IgD-negative memory B cell (primary cell): ENCODE measurements at regions not wholly inside any gene's neighbourhood (a gene's known extent, or its start where the extent isn't known, plus 50 kb on each side); places are given as distances from the start of the nearest gene placed in this dataset.
"Not testable (repeated sequence)": the region's sequence is repeated elsewhere in the genome, so short reads cannot be mapped to it uniquely, and the experiment has no call there.

Experiments
- H3K27ac Mint-ChIP-seq, 3 donors: one replicate each; pipeline ENCODE4 v1.8.0; 2020 to 2022; ENCODE audit warnings: mild to moderate bottlenecking in 3 of 3, mixed read lengths in 3 of 3, moderate library complexity in 1 of 3
- H3K27me3 Mint-ChIP-seq: one replicate; pipeline ENCODE4 v1.8.0; 2021; ENCODE audit warnings: mixed read lengths
- H3K36me3 Mint-ChIP-seq: one replicate; pipeline ENCODE4 v1.8.0; 2020; ENCODE audit warnings: mild to moderate bottlenecking, mixed read lengths
- H3K4me1 Mint-ChIP-seq, 3 donors: one replicate each; pipeline ENCODE4 v1.8.0; 2020 to 2022; ENCODE audit warnings: mixed read lengths in 3 of 3, mild to moderate bottlenecking in 1 of 3
- H3K4me3 Mint-ChIP-seq, 4 donors: one replicate each; pipeline ENCODE4 v1.8.0; 2020 to 2022; ENCODE audit warnings: mild to moderate bottlenecking in 4 of 4, mixed read lengths in 4 of 4, moderate library complexity in 3 of 4
- H3K9me3 Mint-ChIP-seq, 3 donors: one replicate each; pipeline ENCODE4 v1.8.0; 2020 to 2021; ENCODE audit warnings: mixed read lengths in 3 of 3, mild to moderate bottlenecking in 1 of 3

DNA sequence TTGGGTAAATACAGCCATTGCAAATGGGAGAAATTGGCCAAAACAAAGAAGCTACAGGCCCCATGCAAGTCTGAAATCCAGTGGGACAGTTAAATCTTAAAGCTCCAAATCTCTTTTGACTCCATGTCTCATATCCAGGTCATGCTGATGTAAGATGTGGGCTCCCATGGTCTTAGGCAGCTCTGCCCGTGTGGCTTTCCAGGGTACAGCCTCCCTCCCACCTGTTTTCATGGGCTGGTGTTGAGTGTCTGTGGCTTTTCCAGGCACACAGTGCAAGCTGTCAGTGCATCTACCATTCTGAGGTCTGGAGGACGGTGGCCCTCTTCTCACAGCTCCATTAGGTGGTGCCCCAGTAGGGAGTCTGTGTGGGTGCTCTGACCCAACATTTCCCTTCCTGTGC lies 53.4 kb upstream of the FIBIN start:
- not testable (repeated sequence) for H3K4me1 Mint-ChIP-seq, H3K4me3 Mint-ChIP-seq, H3K27ac Mint-ChIP-seq, H3K27me3 Mint-ChIP-seq, H3K36me3 Mint-ChIP-seq
- H3K9me3 Mint-ChIP-seq, result peaks cover 2 to 16% (median 11%) of the 10 kb centered on the region in 3 donors

DNA sequence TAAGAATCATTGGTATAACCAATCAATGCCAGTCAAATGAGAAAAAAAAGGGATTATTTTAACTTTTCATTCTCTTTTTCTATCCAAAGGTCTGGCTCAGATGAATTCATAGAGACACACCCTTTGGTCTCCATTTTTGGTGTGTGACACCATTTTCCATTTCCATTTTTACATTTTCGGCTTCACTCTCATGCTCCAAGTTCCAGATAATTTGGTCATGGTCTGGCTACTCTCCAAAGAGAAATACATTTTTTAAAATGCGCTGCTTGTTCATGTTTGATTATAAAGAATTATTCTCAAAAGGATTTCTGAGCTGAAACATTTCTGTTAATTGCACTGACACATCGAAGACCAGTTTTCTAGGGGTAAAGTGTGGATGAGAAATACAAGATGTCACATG lies 51.6 kb upstream of the FIBIN start:
- no peak overlapping the region for H3K27ac Mint-ChIP-seq
- no peak overlapping the region for H3K4me3 Mint-ChIP-seq
- H3K27me3 Mint-ChIP-seq, result no peaks in the 10 kb centered on the region
- no peaks in the 10 kb centered on the region for H3K36me3 Mint-ChIP-seq
- peaks cover 3 to 18% (median 11%) of the 10 kb centered on the region in 3 donors for H3K9me3 Mint-ChIP-seq
- peaks cover 0 to 1% (median 0%) of the 10 kb centered on the region in 3 donors for H3K4me1 Mint-ChIP-seq

GRCh38 chr11:26943636-26944035 lies 50.3 kb upstream of the FIBIN start:
- no peak overlapping the region for H3K4me3 Mint-ChIP-seq

More at GRCh38 chr11:26943636-26944035, 50.3 kb upstream of the FIBIN start:
- Mint-ChIP-seq H3K9me3 (peaks cover 4 to 25% (median 12%) of the 10 kb centered on the region in 3 donors), H3K27ac (no peak overlapping the region), H3K36me3 (no peaks in the 10 kb centered on the region), H3K4me1 (peaks cover 0 to 1% (median 0%) of the 10 kb centered on the region in 3 donors), H3K27me3 (no peaks in the 10 kb centered on the region)
